ENCODE measurements at regions not wholly inside any gene's neighbourhood (a gene's known extent, or its start where the extent isn't known, plus 50 kb on each side); places are given as distances from the start of the nearest gene placed in this dataset.

DNA sequence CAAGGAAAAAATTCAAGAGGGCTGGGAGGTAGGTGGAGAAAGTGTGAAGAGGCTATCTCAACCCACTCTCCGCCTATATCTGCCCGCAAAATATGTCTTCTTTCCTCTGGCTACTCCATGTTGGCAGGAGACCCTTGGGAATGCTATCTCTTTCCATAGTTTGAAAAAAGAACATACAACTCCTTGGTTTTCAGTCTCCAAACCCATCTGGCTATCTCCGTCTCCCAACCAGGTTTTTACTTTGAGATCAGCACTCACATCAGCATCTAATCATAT lies 109.9 kb upstream of the IFNE start:
- TF ChIP-seq FOXP2 (optimal IDR thresholded peaks at IDR 0.05; ENCODE audit: borderline replicate concordance, extremely low read depth, extremely low read length, insufficient read depth) (no peak), SIN3A (IDR thresholded peaks at IDR 0.05; ENCODE audit: borderline replicate concordance, insufficient read depth, low read length) (no peak), TAF1 (IDR thresholded peaks at IDR 0.05; ENCODE audit: borderline replicate concordance, insufficient read depth, low read length) (no peak), POLR2AphosphoS5 (IDR thresholded peaks at IDR 0.05; ENCODE audit: low read depth, low read length) (no peak)
- TF ChIP-seq, protein P1, sequence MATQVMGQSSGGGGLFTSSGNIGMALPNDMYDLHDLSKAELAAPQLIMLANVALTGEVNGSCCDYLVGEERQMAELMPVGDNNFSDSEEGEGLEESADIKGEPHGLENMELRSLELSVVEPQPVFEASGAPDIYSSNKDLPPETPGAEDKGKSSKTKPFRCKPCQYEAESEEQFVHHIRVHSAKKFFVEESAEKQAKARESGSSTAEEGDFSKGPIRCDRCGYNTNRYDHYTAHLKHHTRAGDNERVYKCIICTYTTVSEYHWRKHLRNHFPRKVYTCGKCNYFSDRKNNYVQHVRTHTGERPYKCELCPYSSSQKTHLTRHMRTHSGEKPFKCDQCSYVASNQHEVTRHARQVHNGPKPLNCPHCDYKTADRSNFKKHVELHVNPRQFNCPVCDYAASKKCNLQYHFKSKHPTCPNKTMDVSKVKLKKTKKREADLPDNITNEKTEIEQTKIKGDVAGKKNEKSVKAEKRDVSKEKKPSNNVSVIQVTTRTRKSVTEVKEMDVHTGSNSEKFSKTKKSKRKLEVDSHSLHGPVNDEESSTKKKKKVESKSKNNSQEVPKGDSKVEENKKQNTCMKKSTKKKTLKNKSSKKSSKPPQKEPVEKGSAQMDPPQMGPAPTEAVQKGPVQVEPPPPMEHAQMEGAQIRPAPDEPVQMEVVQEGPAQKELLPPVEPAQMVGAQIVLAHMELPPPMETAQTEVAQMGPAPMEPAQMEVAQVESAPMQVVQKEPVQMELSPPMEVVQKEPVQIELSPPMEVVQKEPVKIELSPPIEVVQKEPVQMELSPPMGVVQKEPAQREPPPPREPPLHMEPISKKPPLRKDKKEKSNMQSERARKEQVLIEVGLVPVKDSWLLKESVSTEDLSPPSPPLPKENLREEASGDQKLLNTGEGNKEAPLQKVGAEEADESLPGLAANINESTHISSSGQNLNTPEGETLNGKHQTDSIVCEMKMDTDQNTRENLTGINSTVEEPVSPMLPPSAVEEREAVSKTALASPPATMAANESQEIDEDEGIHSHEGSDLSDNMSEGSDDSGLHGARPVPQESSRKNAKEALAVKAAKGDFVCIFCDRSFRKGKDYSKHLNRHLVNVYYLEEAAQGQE (IDR thresholded peaks at IDR 0.05; ENCODE audit: insufficient read depth in 1 of 2, low read depth in 2 of 2, low read length in 2 of 2) = no peak

GRCh38 chr9:21597284-21597683 lies 115.2 kb upstream of the IFNE start:
- TF ChIP-seq TAF1 (IDR thresholded peaks at IDR 0.05; ENCODE audit: borderline replicate concordance, insufficient read depth, low read length) (no peak), SIN3A (IDR thresholded peaks at IDR 0.05; ENCODE audit: borderline replicate concordance, insufficient read depth, low read length) (no peak), FOXP2 (optimal IDR thresholded peaks at IDR 0.05; ENCODE audit: borderline replicate concordance, extremely low read depth, extremely low read length, insufficient read depth) (no peak), POLR2AphosphoS5 (IDR thresholded peaks at IDR 0.05; ENCODE audit: low read depth, low read length) (no peak)
- TF ChIP-seq, protein P1 (IDR thresholded peaks at IDR 0.05; ENCODE audit: insufficient read depth in 1 of 2, low read depth in 2 of 2, low read length in 2 of 2) = no peak

- no peak for TF ChIP-seq TAF1 (IDR thresholded peaks at IDR 0.05; ENCODE audit: borderline replicate concordance, insufficient read depth, low read length)
- no peak for TF ChIP-seq SIN3A (IDR thresholded peaks at IDR 0.05; ENCODE audit: borderline replicate concordance, insufficient read depth, low read length)
- TF ChIP-seq, protein P1 (IDR thresholded peaks at IDR 0.05; ENCODE audit: insufficient read depth in 1 of 2, low read depth in 2 of 2, low read length in 2 of 2) = no peak
- TF ChIP-seq POLR2AphosphoS5 (IDR thresholded peaks at IDR 0.05; ENCODE audit: low read depth, low read length) = no peak
- no peak for TF ChIP-seq FOXP2 (optimal IDR thresholded peaks at IDR 0.05; ENCODE audit: borderline replicate concordance, extremely low read depth, extremely low read length, insufficient read depth)
Measured at GRCh38 chr9:21598749-21599148, 116.6 kb upstream of the IFNE start.

- TF ChIP-seq SIN3A (IDR thresholded peaks at IDR 0.05; ENCODE audit: borderline replicate concordance, insufficient read depth, low read length) (no peak), POLR2AphosphoS5 (IDR thresholded peaks at IDR 0.05; ENCODE audit: low read depth, low read length) (no peak), FOXP2 (optimal IDR thresholded peaks at IDR 0.05; ENCODE audit: borderline replicate concordance, extremely low read depth, extremely low read length, insufficient read depth) (no peak), TAF1 (IDR thresholded peaks at IDR 0.05; ENCODE audit: borderline replicate concordance, insufficient read depth, low read length) (no peak)
- TF ChIP-seq, protein P1 (IDR thresholded peaks at IDR 0.05; ENCODE audit: insufficient read depth in 1 of 2, low read depth in 2 of 2, low read length in 2 of 2) = no peak
Measured at GRCh38 chr9:21605489-21605931, 123.4 kb upstream of the IFNE start.

DNA sequence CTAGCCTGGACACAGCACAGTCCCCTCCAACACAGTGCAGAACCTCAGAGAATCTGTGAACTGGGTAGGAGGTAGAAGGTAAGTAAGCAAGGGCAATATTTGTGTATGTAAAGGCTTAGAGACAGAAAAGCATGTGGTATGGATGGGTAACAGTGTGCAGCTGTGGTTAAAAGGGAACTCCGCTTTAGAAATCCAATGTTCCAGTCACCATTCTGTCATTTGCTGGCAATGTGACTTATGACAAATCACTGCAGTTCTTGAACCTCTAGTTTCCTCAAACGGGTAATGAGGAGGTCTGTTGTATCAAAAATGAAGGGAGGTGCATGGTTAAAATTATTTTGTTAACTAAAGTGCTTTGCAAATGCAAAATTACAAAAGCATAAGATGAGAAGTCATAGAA lies 125.5 kb upstream of the IFNE start:
- TF ChIP-seq POLR2AphosphoS5 (IDR thresholded peaks at IDR 0.05; ENCODE audit: low read depth, low read length) (no peak), SIN3A (IDR thresholded peaks at IDR 0.05; ENCODE audit: borderline replicate concordance, insufficient read depth, low read length) (no peak), TAF1 (IDR thresholded peaks at IDR 0.05; ENCODE audit: borderline replicate concordance, insufficient read depth, low read length) (no peak), FOXP2 (optimal IDR thresholded peaks at IDR 0.05; ENCODE audit: borderline replicate concordance, extremely low read depth, extremely low read length, insufficient read depth) (no peak)
- TF ChIP-seq, protein P1 (IDR thresholded peaks at IDR 0.05; ENCODE audit: insufficient read depth in 1 of 2, low read depth in 2 of 2, low read length in 2 of 2) = no peak
